ENCODE measurements at regions not wholly inside any gene's neighbourhood (a gene's known extent, or its start where the extent isn't known, plus 50 kb on each side); places are given as distances from the start of the nearest gene placed in this dataset.

- Histone ChIP-seq H3K27ac (ENCODE audit: low read depth, low read length, poor library complexity, severe bottlenecking) (no peak overlapping the region), H3K9me2 (ENCODE audit: insufficient read depth, low read length) (no peaks in the 10 kb centered on the region), H4K20me1 (ENCODE audit: insufficient read depth, low read length) (no peaks in the 10 kb centered on the region), H3K36me3 (ENCODE audit: insufficient read depth, low read length) (no peaks in the 10 kb centered on the region), H3K9me3 (ENCODE audit: low read length) (no peaks in the 10 kb centered on the region), H3K4me2 (ENCODE audit: low read length) (no peak overlapping the region), H2AFZ (ENCODE audit: low read length) (no peak overlapping the region), H3K4me3 (ENCODE audit: low read depth, low read length, poor library complexity, severe bottlenecking) (no peak overlapping the region), H3K79me2 (ENCODE audit: insufficient read depth, low read depth, low read length) (no peaks in the 10 kb centered on the region), H3K4me1 (ENCODE audit: insufficient read depth, low read length, poor library complexity, severe bottlenecking) (no peaks in the 10 kb centered on the region)
- BruUV-seq (replicated peaks) = no TSS peak
- ChIA-PET POLR2A (no interaction called here), CTCF (ENCODE audit: unreplicated experiment) (no interaction called here)
- TF ChIP-seq CTCF (conservative IDR thresholded peaks at IDR 0.05; ENCODE audit: low read length) = no peak
- no peak for TF ChIP-seq EZH2phosphoT487 (IDR thresholded peaks at IDR 0.05; ENCODE audit: borderline replicate concordance, low read depth, low read length)
- DNase-seq (ENCODE audit: low spot score) = no peak
- intact Hi-C loops (cut with micrococcal nuclease; ENCODE audit: unreplicated experiment) = no loop called here
Measured at GRCh38 chr15:97144377-97144711, 813.8 kb downstream of the NR2F2 start.

GRCh38 chr15:97146929-97147870 is 813.3 kb upstream of the ARRDC4 start:
- no peaks in the 10 kb centered on the region for H3K9me3 ChIP-seq (ENCODE audit: low read length)
- H4K20me1 ChIP-seq (ENCODE audit: insufficient read depth, low read length) = no peaks in the 10 kb centered on the region
- no peaks in the 10 kb centered on the region for H3K36me3 ChIP-seq (ENCODE audit: insufficient read depth, low read length)
- TF ChIP-seq CTCF (conservative IDR thresholded peaks at IDR 0.05; ENCODE audit: low read length) = no peak
- TF ChIP-seq EZH2phosphoT487 (IDR thresholded peaks at IDR 0.05; ENCODE audit: borderline replicate concordance, low read depth, low read length) = no peak
- no peak overlapping the region for H3K4me2 ChIP-seq (ENCODE audit: low read length)
- no peaks in the 10 kb centered on the region for H3K79me2 ChIP-seq (ENCODE audit: insufficient read depth, low read depth, low read length)
- BruUV-seq (replicated peaks) = no TSS peak
- POLR2A ChIA-PET = interaction anchor here (0.5 kb wide), 1 partner anchor 1817 kb away, joined by 3 read pairs; no protein-coding TSS in a partner anchor
- no peak for DNase-seq (ENCODE audit: low spot score)
- intact Hi-C loops (cut with micrococcal nuclease; ENCODE audit: unreplicated experiment) = no loop called here
- no peak overlapping the region for H2AFZ ChIP-seq (ENCODE audit: low read length)
- CTCF ChIA-PET (ENCODE audit: unreplicated experiment) = no interaction called here
- no peaks in the 10 kb centered on the region for H3K4me1 ChIP-seq (ENCODE audit: insufficient read depth, low read length, poor library complexity, severe bottlenecking)
- H3K9me2 ChIP-seq (ENCODE audit: insufficient read depth, low read length) = no peaks in the 10 kb centered on the region
- H3K27ac ChIP-seq (ENCODE audit: low read depth, low read length, poor library complexity, severe bottlenecking) = no peak overlapping the region
- no peak overlapping the region for H3K4me3 ChIP-seq (ENCODE audit: low read depth, low read length, poor library complexity, severe bottlenecking)

- H3K27ac ChIP-seq (ENCODE audit: low read depth, low read length, poor library complexity, severe bottlenecking) = no peak overlapping the region
- CTCF ChIA-PET (ENCODE audit: unreplicated experiment) = no interaction called here
- POLR2A ChIA-PET = no interaction called here
- H3K9me2 ChIP-seq (ENCODE audit: insufficient read depth, low read length) = no peaks in the 10 kb centered on the region
- no peaks in the 10 kb centered on the region for H3K36me3 ChIP-seq (ENCODE audit: insufficient read depth, low read length)
- no peaks in the 10 kb centered on the region for H3K9me3 ChIP-seq (ENCODE audit: low read length)
- H2AFZ ChIP-seq (ENCODE audit: low read length) = no peak overlapping the region
- H3K4me3 ChIP-seq (ENCODE audit: low read depth, low read length, poor library complexity, severe bottlenecking) = no peak overlapping the region
- no peaks in the 10 kb centered on the region for H3K79me2 ChIP-seq (ENCODE audit: insufficient read depth, low read depth, low read length)
- no TSS peak for BruUV-seq (replicated peaks)
- intact Hi-C loops (cut with micrococcal nuclease; ENCODE audit: unreplicated experiment) = no loop called here
- no peaks in the 10 kb centered on the region for H3K4me1 ChIP-seq (ENCODE audit: insufficient read depth, low read length, poor library complexity, severe bottlenecking)
- TF ChIP-seq EZH2phosphoT487 (IDR thresholded peaks at IDR 0.05; ENCODE audit: borderline replicate concordance, low read depth, low read length) = no peak
- TF ChIP-seq CTCF (conservative IDR thresholded peaks at IDR 0.05; ENCODE audit: low read length) = no peak
- no peak for DNase-seq (ENCODE audit: low spot score)
- no peak overlapping the region for H3K4me2 ChIP-seq (ENCODE audit: low read length)
- no peaks in the 10 kb centered on the region for H4K20me1 ChIP-seq (ENCODE audit: insufficient read depth, low read length)
Measured at GRCh38 chr15:97153356-97153965, 807.0 kb upstream of the ARRDC4 start.
